ENCODE measurements at regions not wholly inside any gene's neighbourhood (a gene's known extent, or its start where the extent isn't known, plus 50 kb on each side); places are given as distances from the start of the nearest gene placed in this dataset.
A peak's percentile ranks its signal among the peaks of the same experiment; 100 is the strongest.

DNA sequence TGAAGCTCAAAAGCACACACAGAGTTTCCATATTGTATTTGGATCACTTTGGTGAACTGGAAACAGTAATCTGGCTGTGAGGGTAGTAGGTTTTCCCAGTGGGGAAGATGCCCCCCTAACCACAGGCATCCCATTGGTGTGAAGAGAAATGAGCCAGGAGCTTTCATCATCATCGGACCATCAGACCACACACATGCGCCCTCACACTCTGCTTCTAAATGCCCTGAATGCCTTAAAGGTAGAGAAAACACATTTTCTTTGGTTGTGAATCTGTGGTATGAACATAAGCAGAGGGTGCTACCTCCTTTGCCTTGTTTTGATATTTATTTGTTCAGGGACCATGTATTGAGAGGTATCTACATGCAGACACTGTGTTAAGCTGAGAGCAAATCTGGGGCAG is 79.0 kb upstream of the DNAH14 start:
- ATAC-seq, result no peak
- TF ChIP-seq ZNF8 (CRISPR knock-in tag; IDR thresholded peaks at IDR 0.05) (no peak), ESRRG (CRISPR knock-in tag; IDR thresholded peaks at IDR 0.05) (no peak), GLIS3 (CRISPR knock-in tag; IDR thresholded peaks at IDR 0.05) (no peak), TCF4 (CRISPR knock-in tag; IDR thresholded peaks at IDR 0.05; ENCODE audit: borderline replicate concordance) (no peak), SNAI2 (CRISPR knock-in tag; IDR thresholded peaks at IDR 0.05) (no peak), ZC3H10 (CRISPR knock-in tag; IDR thresholded peaks at IDR 0.05) (no peak)
- TF ChIP-seq, protein P1, sequence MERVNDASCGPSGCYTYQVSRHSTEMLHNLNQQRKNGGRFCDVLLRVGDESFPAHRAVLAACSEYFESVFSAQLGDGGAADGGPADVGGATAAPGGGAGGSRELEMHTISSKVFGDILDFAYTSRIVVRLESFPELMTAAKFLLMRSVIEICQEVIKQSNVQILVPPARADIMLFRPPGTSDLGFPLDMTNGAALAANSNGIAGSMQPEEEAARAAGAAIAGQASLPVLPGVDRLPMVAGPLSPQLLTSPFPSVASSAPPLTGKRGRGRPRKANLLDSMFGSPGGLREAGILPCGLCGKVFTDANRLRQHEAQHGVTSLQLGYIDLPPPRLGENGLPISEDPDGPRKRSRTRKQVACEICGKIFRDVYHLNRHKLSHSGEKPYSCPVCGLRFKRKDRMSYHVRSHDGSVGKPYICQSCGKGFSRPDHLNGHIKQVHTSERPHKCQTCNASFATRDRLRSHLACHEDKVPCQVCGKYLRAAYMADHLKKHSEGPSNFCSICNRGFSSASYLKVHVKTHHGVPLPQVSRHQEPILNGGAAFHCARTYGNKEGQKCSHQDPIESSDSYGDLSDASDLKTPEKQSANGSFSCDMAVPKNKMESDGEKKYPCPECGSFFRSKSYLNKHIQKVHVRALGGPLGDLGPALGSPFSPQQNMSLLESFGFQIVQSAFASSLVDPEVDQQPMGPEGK (CRISPR knock-in tag; IDR thresholded peaks at IDR 0.05; ENCODE audit: borderline replicate concordance), result no peak

DNA sequence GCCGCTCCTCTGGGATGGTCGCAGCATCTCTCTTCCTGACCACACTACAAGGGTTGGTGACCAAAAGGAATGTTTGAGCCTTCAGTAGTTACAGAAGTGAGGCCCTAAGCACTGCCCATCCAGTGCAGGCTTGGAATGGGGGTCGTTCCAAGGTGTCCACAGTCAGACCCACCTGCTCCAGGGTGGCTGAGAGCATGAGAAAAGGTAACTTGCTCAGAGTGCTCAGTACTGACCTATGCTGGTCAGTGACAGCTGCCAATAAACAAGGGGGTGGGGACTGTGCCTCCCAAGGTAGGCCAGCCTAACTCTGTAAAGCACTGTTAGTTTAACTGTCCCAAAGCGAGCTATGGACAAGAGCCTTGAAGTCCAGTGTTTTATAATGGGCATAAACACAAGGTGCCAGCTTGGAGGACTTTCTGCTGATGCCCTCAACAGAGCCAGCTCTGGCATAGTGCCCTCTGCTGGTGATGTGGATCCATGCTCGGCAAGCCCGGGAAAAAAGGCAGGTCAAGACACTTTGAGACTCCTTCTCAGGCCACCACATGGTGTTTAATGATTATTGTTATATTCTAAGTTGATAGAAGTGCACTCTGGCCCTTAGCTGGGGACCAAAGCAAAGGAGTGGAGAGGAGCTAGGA is 78.1 kb upstream of the DNAH14 start:
- TF ChIP-seq, protein P2, sequence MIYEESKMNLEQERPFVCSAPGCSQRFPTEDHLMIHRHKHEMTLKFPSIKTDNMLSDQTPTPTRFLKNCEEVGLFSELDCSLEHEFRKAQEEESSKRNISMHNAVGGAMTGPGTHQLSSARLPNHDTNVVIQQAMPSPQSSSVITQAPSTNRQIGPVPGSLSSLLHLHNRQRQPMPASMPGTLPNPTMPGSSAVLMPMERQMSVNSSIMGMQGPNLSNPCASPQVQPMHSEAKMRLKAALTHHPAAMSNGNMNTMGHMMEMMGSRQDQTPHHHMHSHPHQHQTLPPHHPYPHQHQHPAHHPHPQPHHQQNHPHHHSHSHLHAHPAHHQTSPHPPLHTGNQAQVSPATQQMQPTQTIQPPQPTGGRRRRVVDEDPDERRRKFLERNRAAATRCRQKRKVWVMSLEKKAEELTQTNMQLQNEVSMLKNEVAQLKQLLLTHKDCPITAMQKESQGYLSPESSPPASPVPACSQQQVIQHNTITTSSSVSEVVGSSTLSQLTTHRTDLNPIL (CRISPR knock-in tag; IDR thresholded peaks at IDR 0.05; ENCODE audit: low read depth), result no peak
- TF ChIP-seq TCF4 (CRISPR knock-in tag; IDR thresholded peaks at IDR 0.05; ENCODE audit: borderline replicate concordance) (no peak), CSDC2 (CRISPR knock-in tag; IDR thresholded peaks at IDR 0.05) (no peak), ZNF8 (CRISPR knock-in tag; IDR thresholded peaks at IDR 0.05) (no peak), ESRRG (CRISPR knock-in tag; IDR thresholded peaks at IDR 0.05) (no peak), ZNF70 (CRISPR knock-in tag; IDR thresholded peaks at IDR 0.05) (no peak)
- peak; percentile 91 for ATAC-seq

DNA sequence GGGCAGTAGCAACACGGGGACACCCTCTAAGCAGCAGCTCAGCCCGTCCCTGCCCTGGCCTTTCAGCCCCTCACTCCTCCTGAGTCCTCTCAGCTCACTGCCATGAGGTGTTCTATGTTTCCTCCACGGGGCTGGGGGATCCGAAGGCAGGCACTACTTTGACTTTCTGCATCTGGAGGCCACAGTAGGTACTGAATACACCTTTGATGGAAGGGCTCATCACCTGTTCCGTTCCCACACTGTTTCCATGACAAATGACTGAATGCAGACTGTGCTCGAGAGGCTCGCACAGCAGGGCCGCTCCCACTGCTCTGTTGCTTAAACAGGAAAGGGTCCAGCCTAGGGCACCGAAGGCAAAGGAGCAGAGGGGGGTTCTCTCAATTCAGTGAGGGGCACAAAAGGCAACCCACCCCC is 77.6 kb upstream of the DNAH14 start:
- peak; percentile 65 for ATAC-seq
- TF ChIP-seq ESRRG (CRISPR knock-in tag; IDR thresholded peaks at IDR 0.05) (no peak), OSR1 (CRISPR knock-in tag; IDR thresholded peaks at IDR 0.05) (no peak), RARB (CRISPR knock-in tag; IDR thresholded peaks at IDR 0.05) (no peak), ZNF70 (CRISPR knock-in tag; IDR thresholded peaks at IDR 0.05) (no peak)
- TF ChIP-seq, protein P2 (CRISPR knock-in tag; IDR thresholded peaks at IDR 0.05; ENCODE audit: low read depth), result no peak

DNA sequence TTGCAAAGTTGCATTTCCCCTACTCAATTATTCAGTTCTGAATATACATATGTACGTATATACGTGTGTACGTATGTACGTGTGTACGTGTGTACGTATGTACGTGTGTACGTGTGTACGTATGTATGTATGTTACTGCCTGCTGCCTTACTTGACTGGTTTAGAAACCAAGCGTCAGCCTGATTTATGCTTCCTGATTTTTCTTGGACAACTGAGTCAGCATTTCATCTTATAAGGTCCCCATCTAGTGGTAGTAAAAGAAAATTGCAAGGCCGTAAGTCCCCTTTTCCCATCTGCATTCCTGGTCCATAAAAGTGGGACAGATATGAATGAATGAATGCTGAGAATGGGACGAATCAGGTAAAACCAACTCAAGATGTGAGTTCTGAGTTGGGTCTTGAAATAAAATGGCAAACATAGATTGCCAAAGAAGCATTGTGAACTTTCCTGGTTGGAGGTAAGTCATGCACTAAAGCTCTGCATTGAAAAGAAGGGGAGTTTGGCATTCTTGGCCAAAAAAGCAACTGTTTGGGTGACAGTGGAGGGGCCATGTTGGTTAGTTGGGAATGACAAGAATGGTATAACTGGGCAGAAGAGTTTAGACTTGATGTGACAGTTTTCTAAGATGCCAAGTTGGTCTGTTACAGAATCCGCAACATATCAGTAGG is 76.4 kb upstream of the DNAH14 start:
- peak; percentile 73 for ATAC-seq
- no peak for TF ChIP-seq GLIS3 (CRISPR knock-in tag; IDR thresholded peaks at IDR 0.05)
- no peak for TF ChIP-seq ZC3H10 (CRISPR knock-in tag; IDR thresholded peaks at IDR 0.05)
- TF ChIP-seq ZNF70 (CRISPR knock-in tag; IDR thresholded peaks at IDR 0.05), result no peak
- TF ChIP-seq, protein P3, sequence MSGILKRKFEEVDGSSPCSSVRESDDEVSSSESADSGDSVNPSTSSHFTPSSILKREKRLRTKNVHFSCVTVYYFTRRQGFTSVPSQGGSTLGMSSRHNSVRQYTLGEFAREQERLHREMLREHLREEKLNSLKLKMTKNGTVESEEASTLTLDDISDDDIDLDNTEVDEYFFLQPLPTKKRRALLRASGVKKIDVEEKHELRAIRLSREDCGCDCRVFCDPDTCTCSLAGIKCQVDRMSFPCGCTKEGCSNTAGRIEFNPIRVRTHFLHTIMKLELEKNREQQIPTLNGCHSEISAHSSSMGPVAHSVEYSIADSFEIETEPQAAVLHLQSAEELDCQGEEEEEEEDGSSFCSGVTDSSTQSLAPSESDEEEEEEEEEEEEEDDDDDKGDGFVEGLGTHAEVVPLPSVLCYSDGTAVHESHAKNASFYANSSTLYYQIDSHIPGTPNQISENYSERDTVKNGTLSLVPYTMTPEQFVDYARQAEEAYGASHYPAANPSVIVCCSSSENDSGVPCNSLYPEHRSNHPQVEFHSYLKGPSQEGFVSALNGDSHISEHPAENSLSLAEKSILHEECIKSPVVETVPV (CRISPR knock-in tag; IDR thresholded peaks at IDR 0.05), result no peak
- no peak for TF ChIP-seq ZFP3 (CRISPR knock-in tag; IDR thresholded peaks at IDR 0.05)
- TF ChIP-seq, protein P4, sequence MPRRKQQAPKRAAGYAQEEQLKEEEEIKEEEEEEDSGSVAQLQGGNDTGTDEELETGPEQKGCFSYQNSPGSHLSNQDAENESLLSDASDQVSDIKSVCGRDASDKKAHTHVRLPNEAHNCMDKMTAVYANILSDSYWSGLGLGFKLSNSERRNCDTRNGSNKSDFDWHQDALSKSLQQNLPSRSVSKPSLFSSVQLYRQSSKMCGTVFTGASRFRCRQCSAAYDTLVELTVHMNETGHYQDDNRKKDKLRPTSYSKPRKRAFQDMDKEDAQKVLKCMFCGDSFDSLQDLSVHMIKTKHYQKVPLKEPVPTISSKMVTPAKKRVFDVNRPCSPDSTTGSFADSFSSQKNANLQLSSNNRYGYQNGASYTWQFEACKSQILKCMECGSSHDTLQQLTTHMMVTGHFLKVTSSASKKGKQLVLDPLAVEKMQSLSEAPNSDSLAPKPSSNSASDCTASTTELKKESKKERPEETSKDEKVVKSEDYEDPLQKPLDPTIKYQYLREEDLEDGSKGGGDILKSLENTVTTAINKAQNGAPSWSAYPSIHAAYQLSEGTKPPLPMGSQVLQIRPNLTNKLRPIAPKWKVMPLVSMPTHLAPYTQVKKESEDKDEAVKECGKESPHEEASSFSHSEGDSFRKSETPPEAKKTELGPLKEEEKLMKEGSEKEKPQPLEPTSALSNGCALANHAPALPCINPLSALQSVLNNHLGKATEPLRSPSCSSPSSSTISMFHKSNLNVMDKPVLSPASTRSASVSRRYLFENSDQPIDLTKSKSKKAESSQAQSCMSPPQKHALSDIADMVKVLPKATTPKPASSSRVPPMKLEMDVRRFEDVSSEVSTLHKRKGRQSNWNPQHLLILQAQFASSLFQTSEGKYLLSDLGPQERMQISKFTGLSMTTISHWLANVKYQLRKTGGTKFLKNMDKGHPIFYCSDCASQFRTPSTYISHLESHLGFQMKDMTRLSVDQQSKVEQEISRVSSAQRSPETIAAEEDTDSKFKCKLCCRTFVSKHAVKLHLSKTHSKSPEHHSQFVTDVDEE (CRISPR knock-in tag; IDR thresholded peaks at IDR 0.05), result no peak
- TF ChIP-seq ZNF8 (CRISPR knock-in tag; IDR thresholded peaks at IDR 0.05), result no peak
- no peak for TF ChIP-seq RARB (CRISPR knock-in tag; IDR thresholded peaks at IDR 0.05)
- TF ChIP-seq, protein P5, sequence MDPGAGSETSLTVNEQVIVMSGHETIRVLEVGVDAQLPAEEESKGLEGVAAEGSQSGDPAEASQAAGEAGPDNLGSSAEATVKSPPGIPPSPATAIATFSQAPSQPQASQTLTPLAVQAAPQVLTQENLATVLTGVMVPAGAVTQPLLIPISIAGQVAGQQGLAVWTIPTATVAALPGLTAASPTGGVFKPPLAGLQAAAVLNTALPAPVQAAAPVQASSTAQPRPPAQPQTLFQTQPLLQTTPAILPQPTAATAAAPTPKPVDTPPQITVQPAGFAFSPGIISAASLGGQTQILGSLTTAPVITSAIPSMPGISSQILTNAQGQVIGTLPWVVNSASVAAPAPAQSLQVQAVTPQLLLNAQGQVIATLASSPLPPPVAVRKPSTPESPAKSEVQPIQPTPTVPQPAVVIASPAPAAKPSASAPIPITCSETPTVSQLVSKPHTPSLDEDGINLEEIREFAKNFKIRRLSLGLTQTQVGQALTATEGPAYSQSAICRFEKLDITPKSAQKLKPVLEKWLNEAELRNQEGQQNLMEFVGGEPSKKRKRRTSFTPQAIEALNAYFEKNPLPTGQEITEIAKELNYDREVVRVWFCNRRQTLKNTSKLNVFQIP (CRISPR knock-in tag; IDR thresholded peaks at IDR 0.05; ENCODE audit: borderline replicate concordance, low read depth), result no peak
- TF ChIP-seq, protein P2 (CRISPR knock-in tag; IDR thresholded peaks at IDR 0.05; ENCODE audit: low read depth), result no peak
- TF ChIP-seq, protein P1 (CRISPR knock-in tag; IDR thresholded peaks at IDR 0.05; ENCODE audit: borderline replicate concordance), result no peak
- no peak for TF ChIP-seq TOX (CRISPR knock-in tag; IDR thresholded peaks at IDR 0.05; ENCODE audit: borderline replicate concordance)
- TF ChIP-seq OSR1 (CRISPR knock-in tag; IDR thresholded peaks at IDR 0.05), result no peak
- TF ChIP-seq BACH2 (CRISPR knock-in tag; IDR thresholded peaks at IDR 0.05; ENCODE audit: borderline replicate concordance), result no peak
- TF ChIP-seq PPARA (CRISPR knock-in tag; IDR thresholded peaks at IDR 0.05; ENCODE audit: borderline replicate concordance), result no peak
- TF ChIP-seq ESRRG (CRISPR knock-in tag; IDR thresholded peaks at IDR 0.05), result no peak
- TF ChIP-seq SNAI2 (CRISPR knock-in tag; IDR thresholded peaks at IDR 0.05), result no peak
